ENCODE measurements at regions not wholly inside any gene's neighbourhood (a gene's known extent, or its start where the extent isn't known, plus 50 kb on each side); places are given as distances from the start of the nearest gene placed in this dataset.

GRCh38 chr12:3944620-3945019 lies 71.4 kb upstream of the PARP11 start:
- TF ChIP-seq CTCF (IDR thresholded peaks at IDR 0.05) = no peak
- no peak for TF ChIP-seq POLR2AphosphoS5 (IDR thresholded peaks at IDR 0.05)
